HuH-7 (cell line): ENCODE measurements at regions not wholly inside any gene's neighbourhood (a gene's known extent, or its start where the extent isn't known, plus 50 kb on each side); places are given as distances from the start of the nearest gene placed in this dataset.
A peak's percentile ranks its signal among the peaks of the same experiment; 100 is the strongest.

Source experiments
- DNase-seq: peaks from one replicate; pipeline ENCODE4 v3.0.0; 2011; ENCODE audit warnings: low spot score

- DNase-seq, result no peak
These were observed 196.3 kb downstream of the SNX10 start for GRCh38 chr7:26487780-26488515.

DNA sequence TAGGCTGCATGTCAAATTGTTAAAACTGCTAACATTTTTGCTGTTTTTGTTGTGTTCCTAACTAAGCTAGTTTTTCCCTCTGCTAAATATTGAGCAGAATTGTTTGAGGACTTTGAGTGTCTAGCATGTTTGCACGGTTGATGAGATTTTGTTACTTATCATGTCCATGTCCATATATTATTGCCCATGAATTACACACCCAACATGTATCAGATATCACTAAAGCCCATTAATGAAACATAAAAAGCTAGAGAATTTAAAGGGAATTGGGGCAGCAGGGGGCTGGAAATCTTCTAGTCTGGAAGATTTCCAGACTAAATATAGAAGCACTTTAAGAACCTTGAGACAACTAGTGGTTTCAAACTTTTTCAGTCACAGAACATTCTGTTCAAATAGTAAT, 197.7 kb downstream of the SNX10 start:
- no peak for DNase-seq

DNA sequence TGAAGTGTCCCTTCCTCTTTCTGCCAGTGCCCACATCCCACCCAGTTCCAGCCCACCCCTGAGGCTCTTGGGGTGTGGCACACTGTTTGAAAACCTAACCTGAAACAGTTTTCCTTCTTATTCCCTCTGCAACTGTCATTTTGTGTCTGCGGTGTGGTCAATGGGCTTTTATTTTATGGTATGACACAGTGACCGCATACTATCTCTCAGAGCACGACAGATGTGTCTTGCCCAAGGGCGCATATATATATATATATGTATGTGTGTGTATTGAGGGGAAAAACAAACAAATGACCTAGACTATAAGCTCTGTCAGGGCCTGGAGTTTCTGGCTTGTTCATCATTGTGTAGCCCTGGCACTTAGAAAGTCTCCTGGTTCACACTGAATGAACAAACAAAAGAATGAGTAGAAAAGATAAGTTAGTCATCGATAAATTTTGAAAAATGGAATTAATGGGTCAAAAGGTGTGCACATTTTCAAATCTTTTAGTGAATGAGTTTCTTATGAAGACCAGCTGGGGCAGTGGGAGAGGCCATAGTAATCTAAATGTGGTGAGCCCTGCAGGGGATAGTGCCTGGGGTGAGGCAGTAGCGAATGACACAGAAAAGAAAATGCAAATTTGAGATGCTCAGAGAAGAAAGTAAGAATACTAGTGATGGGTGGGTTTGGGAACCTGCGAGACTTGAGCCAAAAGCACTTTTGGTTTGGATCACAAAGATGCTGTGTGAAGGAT, 198.4 kb downstream of the SNX10 start:
- no peak for DNase-seq

DNA sequence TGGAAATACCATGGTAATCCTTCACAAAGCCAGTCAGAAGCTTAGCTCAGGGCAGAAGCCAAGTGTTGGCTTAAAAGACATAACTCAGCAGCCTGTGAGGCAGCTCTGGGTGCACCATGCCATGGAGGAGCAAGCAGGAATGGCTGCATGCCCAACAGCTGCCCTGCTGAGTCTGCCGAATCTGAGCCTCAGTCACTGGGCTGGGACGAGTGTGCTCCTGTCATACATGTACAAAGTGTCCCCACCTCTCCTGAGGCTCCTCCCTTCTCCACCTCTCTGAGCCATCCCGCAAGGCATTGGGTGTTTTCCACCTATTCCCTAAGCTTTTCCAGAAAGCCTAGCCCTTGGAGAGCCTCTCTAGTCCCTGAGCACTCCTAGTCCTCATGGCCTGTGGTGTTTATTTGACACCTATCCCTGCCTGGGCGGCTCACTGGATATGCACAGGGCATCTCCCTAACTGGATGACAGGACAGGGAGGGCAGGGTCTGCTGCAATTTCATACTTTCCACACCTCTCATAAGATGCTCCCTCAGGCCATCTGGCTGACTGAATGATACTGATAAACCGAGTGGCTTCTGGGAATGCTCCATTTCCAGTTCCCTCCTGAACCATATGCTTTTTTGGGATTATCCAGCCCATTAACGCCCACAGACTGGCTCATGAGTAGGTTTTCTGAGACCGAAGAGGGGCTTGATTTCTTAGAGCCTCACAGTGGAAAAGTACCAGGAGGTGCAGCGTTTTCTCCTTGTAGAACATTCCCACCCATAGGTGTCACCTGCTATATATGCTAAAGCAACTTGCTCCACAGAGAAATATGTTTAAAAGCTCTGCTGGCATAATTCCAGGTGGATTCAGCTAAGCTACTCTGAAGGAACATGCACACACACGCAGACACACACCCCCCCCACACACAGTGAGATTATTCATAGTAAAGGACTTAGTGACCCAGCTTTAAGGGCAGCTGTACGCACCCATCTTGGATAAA, 199.3 kb downstream of the SNX10 start:
- DNase-seq, result no peak

DNA sequence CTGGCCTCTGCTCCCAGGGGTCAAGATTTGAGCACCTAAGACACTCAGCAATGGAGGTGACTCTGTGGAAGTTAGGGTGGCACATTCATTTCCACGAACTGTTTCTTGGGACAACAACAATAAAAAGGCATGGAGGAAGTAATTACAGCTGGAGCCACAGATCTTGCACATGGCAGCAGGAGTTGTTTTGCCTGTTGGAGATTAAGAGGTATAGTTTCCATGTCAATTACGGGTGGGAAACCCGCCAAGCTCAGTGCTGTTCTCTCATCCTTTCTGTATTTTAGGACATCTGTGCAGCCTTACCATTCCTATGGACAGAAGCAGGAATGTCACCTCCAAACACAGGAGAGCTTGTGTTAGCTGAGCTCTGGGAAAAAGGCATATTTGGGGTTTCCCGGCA, 201.2 kb downstream of the SNX10 start:
- no peak for DNase-seq

DNA sequence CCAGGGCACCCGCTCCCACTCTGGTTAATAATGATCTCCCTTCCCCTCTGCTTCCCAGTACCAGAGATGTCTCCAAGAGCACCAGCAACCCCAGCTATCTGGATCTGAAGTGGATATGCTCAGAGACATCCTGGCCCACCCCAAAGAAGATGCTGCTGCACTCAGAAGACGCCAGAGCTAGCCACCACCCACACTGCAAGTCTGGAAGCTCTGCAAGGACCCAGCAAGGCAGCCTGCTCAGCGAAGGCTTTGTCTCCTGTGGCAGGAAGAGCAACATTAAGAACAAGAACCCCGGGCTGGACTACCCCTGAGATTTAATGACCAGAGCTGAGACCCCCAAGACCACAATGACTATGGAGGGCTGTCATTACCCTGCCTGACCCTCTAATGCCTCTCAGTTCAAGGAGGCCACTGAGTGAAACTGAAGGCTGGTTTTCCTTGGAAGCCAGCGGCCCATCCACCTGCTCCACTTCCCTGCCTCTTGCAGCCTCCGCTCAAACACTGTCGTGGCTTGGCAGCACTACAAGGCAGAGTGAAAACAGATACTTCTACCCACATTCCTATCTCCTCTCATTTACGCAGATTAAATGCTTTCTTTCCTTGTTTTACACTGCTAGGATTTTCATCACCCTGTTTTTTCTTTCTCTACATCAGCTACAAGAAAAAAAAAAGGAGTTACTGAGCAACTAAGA, 202.2 kb downstream of the SNX10 start:
- DNase-seq, result no peak

- DNase-seq, result no peak
These were observed 203.9 kb downstream of the SNX10 start for GRCh38 chr7:26495569-26495968.

DNA sequence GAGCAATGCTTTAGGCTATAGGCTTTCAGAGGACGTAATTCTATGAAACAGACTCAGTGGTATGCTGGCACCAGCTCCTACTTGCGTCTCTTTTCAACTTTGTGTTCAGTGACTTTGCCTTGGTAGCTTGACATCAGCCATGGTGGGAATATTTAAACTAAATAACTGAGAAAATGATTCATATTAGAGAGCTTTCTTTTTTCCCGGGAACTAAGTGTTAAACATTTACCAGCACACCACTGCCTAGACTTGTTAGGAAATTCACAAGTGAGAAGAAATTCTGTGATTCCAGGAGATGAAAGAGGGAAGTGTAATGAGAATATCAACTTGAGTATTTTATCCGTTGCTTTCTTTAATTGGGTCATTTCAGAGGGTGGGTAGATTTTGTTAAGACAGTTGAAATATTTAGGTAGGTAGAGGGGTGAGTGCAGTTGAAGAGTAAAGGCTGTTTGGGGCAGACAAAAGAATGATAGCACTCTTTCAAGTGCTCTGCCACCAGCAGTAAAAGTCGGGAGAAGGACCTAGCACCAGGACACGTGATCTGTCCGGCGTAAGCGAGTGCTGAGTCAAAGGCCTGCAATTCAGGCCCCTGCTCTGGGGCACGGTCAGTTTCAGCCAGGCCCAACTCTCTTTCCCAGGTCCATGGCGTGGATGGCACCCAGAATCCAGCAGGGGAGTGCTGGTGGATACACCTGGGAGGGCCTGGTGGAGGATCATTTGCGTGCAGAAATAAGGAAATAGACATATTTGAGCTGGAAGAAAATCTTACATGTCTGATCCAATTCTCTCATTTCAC, 206.3 kb downstream of the SNX10 start:
- no peak for DNase-seq

GRCh38 chr7:26499315-26499897, 207.7 kb downstream of the SNX10 start:
- no peak for DNase-seq

GRCh38 chr7:26500749-26501352, 209.2 kb downstream of the SNX10 start:
- peak; percentile 36 for DNase-seq

DNA sequence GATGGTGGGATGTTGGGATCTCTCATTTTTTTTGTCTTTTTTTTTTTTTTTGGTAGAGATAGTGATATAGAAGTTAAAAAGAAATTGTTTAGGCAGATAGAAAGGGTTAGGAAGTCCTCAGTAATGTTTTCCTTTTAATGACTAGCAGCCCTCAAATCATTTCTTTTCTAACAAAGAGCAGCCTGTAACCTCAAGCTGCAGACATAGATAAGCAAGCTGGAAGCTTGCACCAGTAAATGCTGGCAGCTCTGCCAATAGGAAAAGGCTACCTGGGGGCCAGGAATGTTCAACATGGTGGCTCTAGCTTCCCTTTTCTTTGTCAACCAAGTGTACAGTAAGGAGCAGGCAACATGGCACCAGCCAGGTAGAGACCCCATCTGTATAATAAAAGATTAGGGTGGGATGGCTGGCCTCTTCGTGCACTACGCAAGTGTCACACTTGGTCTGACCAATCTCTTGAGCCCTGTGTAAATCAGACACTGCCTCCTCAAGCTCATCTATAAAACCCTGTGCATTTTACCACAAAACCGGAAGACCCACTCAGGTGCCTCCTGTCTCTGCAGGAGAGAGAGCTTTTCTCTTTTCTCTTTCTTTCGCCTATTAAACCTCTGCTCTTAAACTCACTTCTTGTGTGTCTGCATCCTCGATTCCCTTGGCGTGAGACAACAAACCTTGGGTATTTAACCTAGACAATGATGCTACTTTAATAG, 212.9 kb downstream of the SNX10 start:
- no peak for DNase-seq

GRCh38 chr7:26506196-26506595, 214.5 kb downstream of the SNX10 start:
- no peak for DNase-seq

DNA sequence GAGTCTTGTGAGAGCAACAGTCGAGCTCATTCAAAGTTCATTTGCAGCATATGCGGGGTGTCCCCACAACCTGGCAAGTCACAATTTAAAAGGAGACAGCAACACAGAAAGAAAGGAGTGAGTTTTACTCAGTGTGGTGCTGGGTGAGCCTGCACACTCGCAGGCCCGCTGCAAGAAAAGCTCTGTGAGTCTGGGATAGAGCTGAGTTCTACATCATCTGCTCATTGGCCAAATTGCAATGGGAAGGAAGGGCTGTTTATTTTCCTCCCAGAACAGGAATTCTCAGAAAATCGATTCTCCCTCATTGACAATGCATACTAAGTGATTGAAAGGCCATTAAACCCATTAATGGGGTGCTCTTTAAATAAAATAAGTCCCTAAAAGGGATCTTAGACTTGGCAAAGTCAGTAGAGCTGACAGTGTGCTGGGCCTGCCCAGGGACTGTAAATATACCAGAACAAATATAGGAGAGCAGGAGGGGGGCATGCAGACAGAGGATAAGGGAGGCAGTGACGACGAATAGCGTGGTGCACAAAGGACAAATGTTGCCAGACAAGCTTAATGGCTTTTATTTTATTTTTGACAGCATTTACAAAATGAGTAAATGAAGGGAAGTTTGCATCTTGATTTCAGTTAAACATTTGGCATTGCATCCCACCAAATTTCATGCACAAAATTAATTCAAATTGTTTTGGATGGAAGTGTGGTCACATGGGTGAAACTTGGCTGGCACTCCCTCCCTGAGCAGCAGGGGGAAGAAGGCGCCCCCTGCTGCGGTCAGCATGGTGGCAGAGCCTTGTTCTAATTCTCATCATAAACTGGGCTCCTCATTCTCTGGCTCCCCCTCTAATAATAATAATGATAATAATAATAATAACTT, 215.7 kb downstream of the SNX10 start:
- DNase-seq, result no peak

GRCh38 chr7:26508481-26508880, 216.8 kb downstream of the SNX10 start:
- DNase-seq, result no peak

GRCh38 chr7:26508917-26509316, 217.3 kb downstream of the SNX10 start:
- no peak for DNase-seq

DNA sequence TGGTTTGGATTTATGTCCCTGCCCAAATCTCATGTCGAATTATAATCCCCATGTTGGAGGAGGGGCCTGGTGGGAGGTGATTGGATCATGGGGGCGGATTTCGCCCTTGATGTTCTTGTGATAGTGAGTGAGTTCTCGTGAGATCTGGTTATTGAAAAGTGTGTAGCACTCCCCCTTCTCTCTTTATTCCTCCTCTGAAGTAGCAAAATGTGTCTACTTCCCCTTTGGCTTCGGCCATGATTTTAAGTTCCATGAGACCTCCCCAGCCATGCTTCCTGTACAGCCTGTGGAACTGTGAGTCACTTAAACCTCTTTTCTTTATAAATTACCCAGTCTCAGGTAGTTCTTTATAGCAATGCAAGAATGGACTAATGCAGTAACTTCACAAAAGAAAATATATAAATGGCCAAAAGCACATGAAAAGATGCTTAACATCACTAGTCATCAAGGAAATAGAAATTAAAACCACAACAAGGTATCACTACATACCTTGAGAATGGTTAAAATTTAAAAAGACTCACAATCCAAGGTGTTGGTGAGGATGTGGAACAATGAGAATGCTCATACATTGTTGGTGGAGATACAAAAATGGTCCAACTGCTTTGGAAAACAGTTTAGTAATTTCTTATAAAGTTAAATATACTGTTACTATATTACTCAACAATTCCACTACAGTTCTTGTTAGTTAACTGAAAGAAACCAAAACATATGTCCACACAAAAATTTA, 218.7 kb downstream of the SNX10 start:
- DNase-seq, result no peak

GRCh38 chr7:26511866-26512265, 220.2 kb downstream of the SNX10 start:
- no peak for DNase-seq

DNA sequence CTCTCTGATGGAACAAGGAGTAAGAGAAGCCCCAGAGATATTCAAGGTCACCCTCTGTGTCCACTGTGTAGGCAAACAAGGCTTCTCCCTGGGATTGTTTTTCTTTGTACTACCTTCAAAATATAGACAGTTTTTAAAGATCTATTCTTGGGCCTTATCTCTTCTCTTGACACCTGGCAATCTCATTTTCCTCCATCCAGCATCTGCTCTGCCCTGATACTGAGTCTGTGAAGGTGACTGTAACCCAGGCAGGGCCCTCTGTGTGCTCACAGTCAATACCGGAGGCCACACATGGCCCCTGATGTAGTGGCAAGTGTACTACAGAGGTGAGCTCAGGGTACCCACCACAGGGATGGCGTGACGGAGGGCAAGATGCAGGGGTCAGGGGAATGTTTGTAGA, 221.1 kb downstream of the SNX10 start:
- no peak for DNase-seq
